Upper lobe of right lung (tissue), 1 donor: ENCODE measurements at regions not wholly inside any gene's neighbourhood (a gene's known extent, or its start where the extent isn't known, plus 50 kb on each side); places are given as distances from the start of the nearest gene placed in this dataset.

Experiments
- ATAC-seq: fragments of 200-7000 bp; cut with Tn5 transposase; one replicate; pipeline ENCODE4 v1.9.1; 2020; ENCODE audit warnings: mild to moderate bottlenecking, moderate library complexity
- DNase-seq: peaks from one replicate; pipeline ENCODE4 v3.0.0-alpha.2; 2020
- H3K27ac ChIP-seq: fragments of 200-600 bp; one replicate; pipeline ENCODE4 v1.8.0; 2022
- H3K27me3 ChIP-seq: fragments of 200-600 bp; one replicate; pipeline ENCODE4 v1.8.0; 2022; ENCODE audit warnings: mild to moderate bottlenecking
- H3K36me3 ChIP-seq: fragments of 200-600 bp; one replicate; pipeline ENCODE4 v1.8.0; 2022
- H3K4me1 ChIP-seq: fragments of 200-600 bp; one replicate; pipeline ENCODE4 v1.8.0; 2022
- H3K4me3 ChIP-seq: fragments of 200-600 bp; one replicate; pipeline ENCODE4 v1.8.0; 2022; ENCODE audit warnings: mild to moderate bottlenecking
- H3K9me3 ChIP-seq: fragments of 200-600 bp; one replicate; pipeline ENCODE4 v1.8.0; 2022
- intact Hi-C: fragments of 100-400 bp; cut with DNase I; formaldehyde crosslinking; loops from one replicate; pipeline ENCODE4 v1.11.0; 2022
- TF ChIP-seq, protein P1 (sequence below): fragments of 200-600 bp; IDR thresholded peaks from one replicate; pipeline ENCODE4 v1.8.0; 2022; ENCODE audit warnings: antibody characterized with exemption
- donor health status: DM: no; HTN: yes; CAD: no; lungs with severe emphysema.

DNA sequence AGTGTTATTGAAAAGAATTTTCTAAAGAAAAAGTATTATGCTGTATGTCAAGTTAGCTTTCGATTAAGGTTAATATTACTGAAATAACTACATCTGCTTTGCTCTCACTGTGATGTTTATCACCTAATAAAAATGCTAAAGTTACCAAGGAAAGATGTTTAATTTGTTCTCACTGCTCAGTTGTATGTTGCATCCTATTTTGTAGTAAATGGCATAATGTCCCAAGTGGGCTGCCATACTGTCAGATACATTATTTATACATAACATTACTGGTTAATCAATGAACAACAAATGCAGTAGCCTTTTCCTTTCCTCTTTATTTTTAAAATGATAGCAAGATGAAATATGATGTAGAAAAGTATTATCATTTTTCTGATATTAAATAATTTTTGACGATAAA lies 226.3 kb upstream of the DACH1 start:
- intact Hi-C loops: no loop called here

DNA sequence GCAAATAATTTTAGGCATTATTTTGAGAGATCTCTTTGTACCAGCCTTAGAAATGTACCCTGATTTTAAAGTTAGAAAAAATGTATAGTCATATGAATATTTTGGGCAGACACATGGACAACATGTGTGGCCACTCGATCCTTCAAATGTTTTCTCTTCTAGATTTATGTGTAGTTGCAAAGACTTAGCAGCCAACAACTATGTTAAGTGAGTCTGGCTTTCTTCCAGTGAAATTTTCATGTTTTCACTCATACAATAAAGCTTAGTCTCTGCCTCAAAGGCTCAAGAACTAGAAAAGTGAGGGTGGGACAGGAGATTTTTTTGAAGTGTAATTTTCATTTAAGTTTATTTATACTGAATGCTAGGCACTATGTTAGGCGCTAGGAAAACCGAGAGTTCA lies 207.7 kb upstream of the DACH1 start:
- H3K4me3 ChIP-seq: no peak overlapping the region
- no peaks in the 10 kb centered on the region for H3K36me3 ChIP-seq
- no peak for DNase-seq
- ATAC-seq: no peak
- no peaks in the 10 kb centered on the region for H3K9me3 ChIP-seq
- intact Hi-C loops: no loop called here
- TF ChIP-seq, protein P1, sequence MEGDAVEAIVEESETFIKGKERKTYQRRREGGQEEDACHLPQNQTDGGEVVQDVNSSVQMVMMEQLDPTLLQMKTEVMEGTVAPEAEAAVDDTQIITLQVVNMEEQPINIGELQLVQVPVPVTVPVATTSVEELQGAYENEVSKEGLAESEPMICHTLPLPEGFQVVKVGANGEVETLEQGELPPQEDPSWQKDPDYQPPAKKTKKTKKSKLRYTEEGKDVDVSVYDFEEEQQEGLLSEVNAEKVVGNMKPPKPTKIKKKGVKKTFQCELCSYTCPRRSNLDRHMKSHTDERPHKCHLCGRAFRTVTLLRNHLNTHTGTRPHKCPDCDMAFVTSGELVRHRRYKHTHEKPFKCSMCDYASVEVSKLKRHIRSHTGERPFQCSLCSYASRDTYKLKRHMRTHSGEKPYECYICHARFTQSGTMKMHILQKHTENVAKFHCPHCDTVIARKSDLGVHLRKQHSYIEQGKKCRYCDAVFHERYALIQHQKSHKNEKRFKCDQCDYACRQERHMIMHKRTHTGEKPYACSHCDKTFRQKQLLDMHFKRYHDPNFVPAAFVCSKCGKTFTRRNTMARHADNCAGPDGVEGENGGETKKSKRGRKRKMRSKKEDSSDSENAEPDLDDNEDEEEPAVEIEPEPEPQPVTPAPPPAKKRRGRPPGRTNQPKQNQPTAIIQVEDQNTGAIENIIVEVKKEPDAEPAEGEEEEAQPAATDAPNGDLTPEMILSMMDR: no peak
- no peak overlapping the region for H3K27ac ChIP-seq
- no peaks in the 10 kb centered on the region for H3K27me3 ChIP-seq
- no peaks in the 10 kb centered on the region for H3K4me1 ChIP-seq

More for the DNA sequence above, 226.3 kb upstream of the DACH1 start:
- no peak overlapping the region for H3K27ac ChIP-seq
- no peaks in the 10 kb centered on the region for H3K9me3 ChIP-seq
- no peaks in the 10 kb centered on the region for H3K27me3 ChIP-seq
- H3K36me3 ChIP-seq: no peaks in the 10 kb centered on the region
- no peak for DNase-seq
- H3K4me1 ChIP-seq: no peaks in the 10 kb centered on the region
- no peak overlapping the region for H3K4me3 ChIP-seq
- TF ChIP-seq, protein P1: no peak
- ATAC-seq: no peak

DNA sequence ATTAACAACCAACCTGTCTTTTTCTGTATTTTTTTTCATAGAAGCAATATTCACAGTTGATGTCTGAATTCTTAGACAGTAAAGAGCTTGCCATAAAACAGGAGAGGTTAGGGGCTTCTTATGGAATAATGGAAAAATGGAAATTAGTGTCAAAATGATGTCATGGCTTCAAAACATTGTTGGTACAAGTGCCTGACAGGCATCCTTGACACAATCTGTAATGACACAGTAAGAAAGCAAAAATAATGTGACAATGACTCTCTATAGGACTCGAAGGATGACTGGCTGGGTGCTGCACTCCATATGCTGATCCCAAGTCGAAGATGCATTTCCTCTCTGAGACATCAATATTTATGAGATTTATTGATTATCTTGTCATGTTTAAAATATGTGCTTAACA lies 205.3 kb upstream of the DACH1 start:
- DNase-seq (no peak), ATAC-seq (no peak)
- Histone ChIP-seq H3K9me3 (no peaks in the 10 kb centered on the region), H3K27me3 (no peaks in the 10 kb centered on the region), H3K4me3 (no peak overlapping the region), H3K36me3 (no peaks in the 10 kb centered on the region), H3K27ac (no peak overlapping the region), H3K4me1 (no peaks in the 10 kb centered on the region)
- TF ChIP-seq, protein P1: no peak
- intact Hi-C loops: no loop called here

DNA sequence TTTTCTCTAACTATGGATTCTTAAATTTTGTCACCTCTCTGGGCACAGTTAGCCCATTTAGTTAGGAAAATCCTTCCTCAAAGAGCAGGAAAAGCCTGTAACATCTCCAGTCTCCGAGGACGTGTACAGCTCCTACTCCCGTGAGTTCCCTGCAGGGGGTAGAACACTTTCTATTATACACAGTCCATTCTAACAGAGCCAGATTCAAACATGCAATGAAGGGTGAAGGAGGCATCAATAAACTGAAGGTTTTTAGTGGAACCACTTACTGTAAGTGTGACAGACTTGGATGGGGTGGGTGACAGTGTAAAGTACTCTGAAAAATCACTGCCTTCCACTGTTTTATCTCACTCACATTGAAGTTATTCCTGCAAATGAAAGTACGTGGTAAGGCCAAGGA lies 204.7 kb upstream of the DACH1 start:
- ATAC-seq: no peak
- DNase-seq: no peak

DNA sequence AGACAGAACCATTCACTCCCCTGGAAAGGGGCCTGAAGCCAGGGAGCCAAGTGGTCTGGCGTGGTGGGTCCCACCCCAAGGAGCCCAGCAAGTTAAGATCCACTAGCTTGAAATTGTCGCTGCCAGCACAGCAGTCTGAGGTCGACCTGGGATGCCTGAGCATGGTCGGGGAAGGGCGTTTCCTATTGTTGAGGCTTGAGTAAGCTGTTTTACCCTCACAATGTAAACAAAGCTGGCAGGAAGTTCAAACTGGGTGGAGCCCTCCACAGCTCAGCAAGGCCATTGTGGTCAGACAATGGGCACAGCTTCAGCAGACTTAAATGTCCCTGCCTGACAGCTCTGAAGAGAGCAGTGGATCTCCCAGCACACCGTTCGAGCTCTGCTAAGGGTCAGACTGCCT lies 195.6 kb upstream of the DACH1 start:
- H3K27me3 ChIP-seq: no peaks in the 10 kb centered on the region
- H3K27ac ChIP-seq: no peak overlapping the region
- TF ChIP-seq, protein P1: no peak
- H3K4me1 ChIP-seq: no peaks in the 10 kb centered on the region
- H3K9me3 ChIP-seq: no peaks in the 10 kb centered on the region
- DNase-seq: no peak
- intact Hi-C loops: no loop called here
- ATAC-seq: no peak
- H3K36me3 ChIP-seq: no peaks in the 10 kb centered on the region
- no peak overlapping the region for H3K4me3 ChIP-seq

More for the DNA sequence above, 204.7 kb upstream of the DACH1 start:
- intact Hi-C loops: no loop called here
- H3K4me3 ChIP-seq: no peak overlapping the region
- H3K36me3 ChIP-seq: no peaks in the 10 kb centered on the region
- H3K27me3 ChIP-seq: no peaks in the 10 kb centered on the region
- TF ChIP-seq, protein P1: no peak
- H3K4me1 ChIP-seq: no peaks in the 10 kb centered on the region
- H3K27ac ChIP-seq: no peak overlapping the region
- no peaks in the 10 kb centered on the region for H3K9me3 ChIP-seq

DNA sequence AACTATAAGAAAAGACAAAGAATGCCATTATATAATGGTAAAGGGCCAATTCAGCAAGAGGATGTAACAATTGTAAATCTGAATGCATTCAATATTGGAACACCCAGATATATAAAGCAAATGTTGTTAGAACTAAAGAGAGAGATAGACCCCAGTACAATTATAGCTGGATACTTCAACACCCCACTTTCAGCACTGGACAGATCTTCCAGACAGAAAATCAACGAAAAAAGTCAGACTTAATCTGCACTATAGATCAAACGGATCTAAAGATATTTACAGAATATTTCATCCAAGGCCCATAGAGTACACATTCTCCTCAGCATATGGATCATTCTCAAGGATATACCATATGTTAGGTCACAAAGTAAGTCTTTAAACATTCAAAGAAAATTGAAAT lies 194.6 kb upstream of the DACH1 start:
- ATAC-seq: no peak
- Histone ChIP-seq H3K9me3 (no peaks in the 10 kb centered on the region), H3K4me1 (no peaks in the 10 kb centered on the region), H3K36me3 (no peaks in the 10 kb centered on the region), H3K27ac (no peak overlapping the region), H3K4me3 (no peak overlapping the region), H3K27me3 (no peaks in the 10 kb centered on the region)
- TF ChIP-seq, protein P1: no peak
- intact Hi-C loops: no loop called here
- DNase-seq: no peak
